Thyroid gland (tissue), 4 donors: ENCODE measurements at regions not wholly inside any gene's neighbourhood (a gene's known extent, or its start where the extent isn't known, plus 50 kb on each side); places are given as distances from the start of the nearest gene placed in this dataset.

ENCODE experiments used
- CTCF ChIP-seq, 6 experiments: fragments of 200-600 bp in 3 of 6; fragments of 450-650 bp in 3 of 6; sonication (generic) in 3 of 6; IDR thresholded peaks; one replicate each; pipeline ENCODE4 v1.5.1; 2016 to 2019; ENCODE audit warnings: antibody characterized with exemption in 6 of 6, mild to moderate bottlenecking in 2 of 6, inconsistent platforms in 1 of 6, moderate library complexity in 1 of 6
- POLR2A ChIP-seq, 2 donors: fragments of 450-650 bp; IDR thresholded peaks; one replicate each; pipeline ENCODE4 v1.6.1; 2017; ENCODE audit warnings: antibody characterized with exemption in 2 of 2, mild to moderate bottlenecking in 2 of 2, moderate library complexity in 1 of 2

GRCh38 chr9:108016446-108016845 lies 526.9 kb upstream of the KLF4 start:
- TF ChIP-seq CTCF (IDR thresholded peaks at IDR 0.05) (no peak), POLR2A (IDR thresholded peaks at IDR 0.05) (no peak)
